ENCODE measurements at regions not wholly inside any gene's neighbourhood (a gene's known extent, or its start where the extent isn't known, plus 50 kb on each side); places are given as distances from the start of the nearest gene placed in this dataset.
A peak's percentile ranks its signal among the peaks of the same experiment; 100 is the strongest.

DNA sequence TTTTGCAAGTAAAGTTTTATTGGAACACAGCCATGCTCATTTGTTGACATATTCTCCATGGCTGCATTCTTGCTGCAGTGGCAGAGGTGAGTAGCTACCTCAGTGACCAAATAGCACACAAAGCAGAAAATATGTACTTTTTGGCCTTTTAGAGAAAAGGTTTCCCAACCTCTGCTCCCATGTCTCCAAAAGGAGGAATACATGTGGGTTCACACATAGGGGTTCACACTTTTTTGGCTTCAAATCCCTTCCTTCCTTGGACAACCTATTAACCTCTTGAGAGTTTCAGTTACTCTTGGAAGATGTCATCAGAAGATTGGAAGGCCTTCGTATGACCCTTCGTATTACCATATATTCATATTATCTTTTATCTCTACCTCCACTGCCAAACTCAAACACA lies 285.1 kb upstream of the TUT7 start:
- Histone ChIP-seq H3K9ac (ENCODE audit: insufficient read depth, low read length) (no peak overlapping the region), H3K4me1 (ENCODE audit: control insufficient read depth, extremely low read depth, insufficient read depth, low read length) (no peaks in the 10 kb centered on the region)

DNA sequence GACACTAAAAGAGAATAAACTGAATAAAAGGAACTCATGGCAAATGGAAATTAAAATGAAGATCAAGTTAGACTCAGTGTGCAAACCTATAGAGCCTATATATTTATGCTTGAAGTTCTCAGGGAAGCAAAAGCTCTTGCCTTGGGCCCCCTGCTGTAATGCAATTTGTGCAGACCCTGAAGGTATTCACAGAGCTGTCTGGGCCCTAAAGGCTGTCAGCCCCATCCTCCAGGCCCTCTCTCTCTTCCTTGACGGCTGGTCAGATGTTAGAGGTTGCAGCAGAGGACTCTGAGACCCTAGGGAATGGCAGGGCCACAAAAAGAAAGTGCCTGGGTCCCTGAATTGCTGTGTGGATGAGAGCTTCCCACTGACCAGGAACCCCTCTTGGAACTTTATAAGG lies 283.9 kb upstream of the TUT7 start:
- DNase-seq (ENCODE audit: low read depth in 2 of 2), result no peak
- Histone ChIP-seq H2AFZ (ENCODE audit: low read length) (no peak overlapping the region), H3K4me2 (ENCODE audit: extremely low read depth, insufficient read depth, low read length) (no peak overlapping the region), H3K36me3 (ENCODE audit: control insufficient read depth, insufficient read depth, low read length) (no peaks in the 10 kb centered on the region), H3K4me3 (replicated peaks in 1 of 4; ENCODE audit: control extremely low read depth in 1 of 4, insufficient read depth in 1 of 4, low read depth in 3 of 4, low read length in 4 of 4) (no peak overlapping the region), H3K79me2 (ENCODE audit: control insufficient read depth, insufficient read depth, low read length) (no peaks in the 10 kb centered on the region), H3K9me3 (ENCODE audit: control insufficient read depth, insufficient read depth, low read depth, low read length) (no peaks in the 10 kb centered on the region), H3K9ac (ENCODE audit: insufficient read depth, low read length) (no peak overlapping the region), H3K27ac (ENCODE audit: insufficient read depth, low read length) (no peak overlapping the region), H4K20me1 (ENCODE audit: control insufficient read depth, extremely low read depth, insufficient read depth, low read length) (no peaks in the 10 kb centered on the region), H3K27me3 (ENCODE audit: control insufficient read depth, insufficient read depth, low read length) (no peaks in the 10 kb centered on the region), H3K4me1 (ENCODE audit: control insufficient read depth, extremely low read depth, insufficient read depth, low read length) (no peaks in the 10 kb centered on the region)
- TF ChIP-seq, protein P1, sequence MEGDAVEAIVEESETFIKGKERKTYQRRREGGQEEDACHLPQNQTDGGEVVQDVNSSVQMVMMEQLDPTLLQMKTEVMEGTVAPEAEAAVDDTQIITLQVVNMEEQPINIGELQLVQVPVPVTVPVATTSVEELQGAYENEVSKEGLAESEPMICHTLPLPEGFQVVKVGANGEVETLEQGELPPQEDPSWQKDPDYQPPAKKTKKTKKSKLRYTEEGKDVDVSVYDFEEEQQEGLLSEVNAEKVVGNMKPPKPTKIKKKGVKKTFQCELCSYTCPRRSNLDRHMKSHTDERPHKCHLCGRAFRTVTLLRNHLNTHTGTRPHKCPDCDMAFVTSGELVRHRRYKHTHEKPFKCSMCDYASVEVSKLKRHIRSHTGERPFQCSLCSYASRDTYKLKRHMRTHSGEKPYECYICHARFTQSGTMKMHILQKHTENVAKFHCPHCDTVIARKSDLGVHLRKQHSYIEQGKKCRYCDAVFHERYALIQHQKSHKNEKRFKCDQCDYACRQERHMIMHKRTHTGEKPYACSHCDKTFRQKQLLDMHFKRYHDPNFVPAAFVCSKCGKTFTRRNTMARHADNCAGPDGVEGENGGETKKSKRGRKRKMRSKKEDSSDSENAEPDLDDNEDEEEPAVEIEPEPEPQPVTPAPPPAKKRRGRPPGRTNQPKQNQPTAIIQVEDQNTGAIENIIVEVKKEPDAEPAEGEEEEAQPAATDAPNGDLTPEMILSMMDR (conservative IDR thresholded peaks at IDR 0.05 in 1 of 2, IDR thresholded peaks at IDR 0.05 in 1 of 2; ENCODE audit: low read depth in 1 of 2, low read length in 2 of 2), result no peak
- TF ChIP-seq EZH2 (IDR thresholded peaks at IDR 0.05; ENCODE audit: low read length, missing control alignments), result no peak

More for the DNA sequence above, 285.1 kb upstream of the TUT7 start:
- no peaks in the 10 kb centered on the region for H4K20me1 ChIP-seq (ENCODE audit: control insufficient read depth, extremely low read depth, insufficient read depth, low read length)
- H3K79me2 ChIP-seq (ENCODE audit: control insufficient read depth, insufficient read depth, low read length), result no peaks in the 10 kb centered on the region
- H3K4me3 ChIP-seq (replicated peaks in 1 of 4; ENCODE audit: control extremely low read depth in 1 of 4, insufficient read depth in 1 of 4, low read depth in 3 of 4, low read length in 4 of 4), result no peak overlapping the region
- H2AFZ ChIP-seq (ENCODE audit: low read length), result no peak overlapping the region
- H3K4me2 ChIP-seq (ENCODE audit: extremely low read depth, insufficient read depth, low read length), result no peak overlapping the region
- no peak for TF ChIP-seq EZH2 (IDR thresholded peaks at IDR 0.05; ENCODE audit: low read length, missing control alignments)
- TF ChIP-seq, protein P1 (conservative IDR thresholded peaks at IDR 0.05 in 1 of 2, IDR thresholded peaks at IDR 0.05 in 1 of 2; ENCODE audit: low read depth in 1 of 2, low read length in 2 of 2), result no peak
- H3K9me3 ChIP-seq (ENCODE audit: control insufficient read depth, insufficient read depth, low read depth, low read length), result no peaks in the 10 kb centered on the region
- DNase-seq (ENCODE audit: low read depth in 2 of 2), result no peak
- H3K27me3 ChIP-seq (ENCODE audit: control insufficient read depth, insufficient read depth, low read length), result no peaks in the 10 kb centered on the region
- no peaks in the 10 kb centered on the region for H3K36me3 ChIP-seq (ENCODE audit: control insufficient read depth, insufficient read depth, low read length)
- H3K27ac ChIP-seq (ENCODE audit: insufficient read depth, low read length), result no peak overlapping the region

DNA sequence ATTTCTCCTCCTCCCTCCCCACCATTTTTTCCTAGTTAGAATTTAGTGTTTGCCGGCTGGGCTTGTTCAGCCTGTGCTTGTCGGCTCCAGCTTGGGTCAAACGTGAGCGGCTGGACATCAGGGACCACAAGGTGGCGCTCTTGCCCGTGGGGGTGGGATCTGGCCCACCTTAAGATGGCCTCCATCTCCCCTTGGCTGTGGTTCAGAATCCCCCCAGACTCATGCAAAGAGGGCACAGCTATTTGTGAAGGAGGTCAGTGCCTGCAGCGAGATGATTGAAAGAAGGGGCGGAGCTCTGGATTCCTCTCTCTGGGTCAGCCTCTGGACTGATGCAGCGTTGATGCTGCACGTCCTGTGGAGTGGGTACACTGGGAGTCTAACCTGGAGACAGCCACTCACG lies 283.3 kb upstream of the TUT7 start:
- H4K20me1 ChIP-seq (ENCODE audit: control insufficient read depth, extremely low read depth, insufficient read depth, low read length), result no peaks in the 10 kb centered on the region
- no peaks in the 10 kb centered on the region for H3K27me3 ChIP-seq (ENCODE audit: control insufficient read depth, insufficient read depth, low read length)
- no peaks in the 10 kb centered on the region for H3K9me3 ChIP-seq (ENCODE audit: control insufficient read depth, insufficient read depth, low read depth, low read length)
- H3K4me2 ChIP-seq (ENCODE audit: extremely low read depth, insufficient read depth, low read length), result no peak overlapping the region
- H3K4me1 ChIP-seq (ENCODE audit: control insufficient read depth, extremely low read depth, insufficient read depth, low read length), result no peaks in the 10 kb centered on the region
- TF ChIP-seq, protein P1 (conservative IDR thresholded peaks at IDR 0.05 in 1 of 2, IDR thresholded peaks at IDR 0.05 in 1 of 2; ENCODE audit: low read depth in 1 of 2, low read length in 2 of 2), result peak; percentile 63 to 82
- TF ChIP-seq EZH2 (IDR thresholded peaks at IDR 0.05; ENCODE audit: low read length, missing control alignments), result no peak
- no peaks in the 10 kb centered on the region for H3K36me3 ChIP-seq (ENCODE audit: control insufficient read depth, insufficient read depth, low read length)
- no peaks in the 10 kb centered on the region for H3K79me2 ChIP-seq (ENCODE audit: control insufficient read depth, insufficient read depth, low read length)
- peak; percentile 29 to 65 for DNase-seq (ENCODE audit: low read depth in 2 of 2)
- H3K9ac ChIP-seq (ENCODE audit: insufficient read depth, low read length), result no peak overlapping the region
- H2AFZ ChIP-seq (ENCODE audit: low read length), result no peak overlapping the region
- H3K4me3 ChIP-seq (replicated peaks in 1 of 4; ENCODE audit: control extremely low read depth in 1 of 4, insufficient read depth in 1 of 4, low read depth in 3 of 4, low read length in 4 of 4), result no peak overlapping the region
- no peak overlapping the region for H3K27ac ChIP-seq (ENCODE audit: insufficient read depth, low read length)

Data from fibroblast of lung (primary cell).